Sigmoid colon (tissue), 4 donors: ENCODE measurements at regions not wholly inside any gene's neighbourhood (a gene's known extent, or its start where the extent isn't known, plus 50 kb on each side); places are given as distances from the start of the nearest gene placed in this dataset.

ENCODE experiments used
- CTCF ChIP-seq, 4 experiments: fragments of 450-650 bp in 3 of 4; fragments of 200-600 bp in 1 of 4; IDR thresholded peaks; one replicate each; pipeline ENCODE4 v1.5.1; 2016 to 2019; ENCODE audit warnings: antibody characterized with exemption in 4 of 4, mild to moderate bottlenecking in 3 of 4, moderate library complexity in 2 of 4
- POLR2A ChIP-seq, 2 donors: fragments of 450-650 bp; IDR thresholded peaks; one replicate each; pipeline ENCODE4 v1.6.1; 2016; ENCODE audit warnings: antibody characterized with exemption in 2 of 2, mild to moderate bottlenecking in 2 of 2, moderate library complexity in 2 of 2
- POLR2AphosphoS5 ChIP-seq, 4 donors: sonication (generic); formaldehyde crosslinking; IDR thresholded peaks; one replicate each; pipeline ENCODE4 v1.6.1; 2017; ENCODE audit warnings: antibody characterized with exemption in 4 of 4

GRCh38 chr2:240373289-240373885 lies 62.1 kb upstream of the GPC1 start:
- TF ChIP-seq CTCF (IDR thresholded peaks at IDR 0.05) (no peak), POLR2A (IDR thresholded peaks at IDR 0.05) (no peak), POLR2AphosphoS5 (IDR thresholded peaks at IDR 0.05) (no peak)
